ENCODE measurements at regions not wholly inside any gene's neighbourhood (a gene's known extent, or its start where the extent isn't known, plus 50 kb on each side); places are given as distances from the start of the nearest gene placed in this dataset.

DNA sequence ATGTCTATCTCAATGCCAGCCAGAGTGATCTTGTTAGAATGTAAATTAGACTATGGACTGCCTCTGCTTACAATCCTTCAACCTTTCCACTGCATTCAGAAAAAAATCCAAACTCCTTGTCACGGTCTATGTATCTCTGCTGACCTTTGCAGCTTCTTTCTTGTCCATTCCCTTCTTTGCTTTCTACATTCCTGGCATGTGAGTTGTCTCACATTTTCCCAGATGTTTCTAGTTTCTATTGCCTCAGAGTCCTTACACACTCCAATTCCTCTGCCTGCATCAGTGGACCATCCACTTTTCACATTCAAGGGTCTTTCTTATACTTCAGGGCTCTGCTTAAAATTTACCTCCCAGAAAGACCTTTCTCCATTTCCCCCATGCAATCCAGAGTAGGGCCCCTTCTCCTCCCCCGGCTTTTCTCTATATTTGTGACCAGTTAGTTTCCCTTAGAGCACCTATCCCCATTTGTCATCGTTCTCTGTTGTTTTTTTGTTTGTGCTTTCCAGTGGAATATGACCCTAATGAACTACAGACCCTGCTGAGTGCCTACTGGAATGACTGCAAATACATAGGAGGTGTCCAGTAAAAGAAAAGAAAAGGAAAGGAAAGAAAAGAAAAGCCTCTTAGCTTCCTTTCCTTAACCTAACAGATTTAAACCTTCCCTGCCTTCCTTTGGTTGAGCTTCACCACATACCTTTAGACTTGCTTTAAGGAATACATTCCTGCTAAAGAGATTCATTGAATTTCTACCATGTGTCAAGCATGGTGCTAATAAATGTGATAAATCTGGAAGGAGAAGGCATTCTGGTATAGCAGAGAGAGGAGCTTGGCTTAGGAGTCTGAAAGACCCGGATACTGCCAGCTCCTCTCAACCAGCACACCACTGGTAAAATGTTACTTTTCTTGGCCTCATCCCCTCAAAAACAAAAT is 102.0 kb downstream of the DIRAS3 start:
- DNase-seq (ENCODE audit: low read depth, low spot score), result no peak

DNA sequence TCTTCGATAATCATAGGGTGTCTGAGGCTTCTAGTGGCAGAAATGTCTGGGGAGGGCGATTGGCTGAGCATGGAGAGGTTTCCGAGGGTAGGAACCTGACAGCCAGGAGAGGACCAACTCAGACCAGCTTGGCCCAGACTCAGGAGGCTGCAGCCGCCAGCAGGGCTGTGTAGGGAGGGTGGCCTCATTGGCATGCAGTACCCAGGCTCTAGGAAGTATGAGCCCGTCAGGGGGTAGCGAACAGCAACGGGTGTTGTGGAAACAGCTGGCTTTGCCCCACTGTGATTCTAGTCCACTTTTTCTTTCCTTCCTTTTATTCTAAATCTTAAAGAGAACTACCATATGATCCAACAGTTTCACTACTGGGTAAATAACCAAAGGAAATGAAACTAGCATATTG is 103.3 kb downstream of the DIRAS3 start:
- DNase-seq (ENCODE audit: low read depth, low spot score), result no peak

DNA sequence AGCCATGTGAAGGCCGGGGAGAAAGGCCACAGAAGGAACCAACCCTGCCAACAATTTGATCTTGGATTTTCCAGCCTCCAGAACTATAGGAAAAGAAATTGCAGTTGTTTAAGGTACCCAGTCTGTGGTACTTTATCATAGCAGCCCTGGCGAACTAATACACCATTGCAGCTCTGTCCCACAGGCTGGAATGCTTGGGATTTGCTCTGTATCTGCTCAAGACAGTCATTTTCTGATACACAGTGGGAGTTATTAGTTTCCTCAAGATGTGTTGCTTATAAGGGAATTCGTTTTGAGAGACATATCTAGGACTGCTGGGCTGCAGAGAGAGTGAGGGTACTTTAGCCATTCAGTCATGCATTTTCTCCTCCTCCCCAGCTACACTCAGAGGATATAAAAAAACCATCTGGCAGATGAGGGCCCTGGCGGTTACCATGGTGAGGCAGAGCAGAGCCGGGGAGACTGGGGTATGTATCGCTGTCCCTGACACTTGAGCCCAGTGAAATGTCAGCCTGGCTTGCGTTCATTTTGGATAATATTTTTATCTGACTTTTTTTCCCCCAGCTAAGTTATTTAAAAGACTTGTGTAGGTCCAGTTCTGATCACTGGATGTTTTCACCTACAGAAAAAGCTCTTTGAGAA is 104.6 kb downstream of the DIRAS3 start:
- no peak for DNase-seq (ENCODE audit: low read depth, low spot score)

DNA sequence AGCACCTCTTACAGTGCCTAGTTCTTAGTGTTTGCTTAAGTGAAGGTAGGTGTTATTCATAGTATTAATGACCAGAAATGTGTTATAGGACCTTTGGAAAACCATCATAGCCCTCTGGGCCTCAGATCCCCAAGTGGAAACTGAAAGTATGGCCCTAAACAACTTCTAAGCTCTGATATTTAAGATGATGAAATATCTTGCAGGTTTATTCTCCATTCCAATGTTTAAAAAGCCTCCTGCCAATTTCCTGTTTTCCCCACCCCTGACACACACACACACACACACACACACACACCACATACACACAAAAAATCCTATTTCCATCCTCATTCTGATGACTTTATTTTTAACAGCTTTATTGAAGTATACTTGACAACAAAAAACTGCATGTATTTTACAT is 108.2 kb downstream of the DIRAS3 start:
- DNase-seq (ENCODE audit: low read depth, low spot score), result no peak

DNA sequence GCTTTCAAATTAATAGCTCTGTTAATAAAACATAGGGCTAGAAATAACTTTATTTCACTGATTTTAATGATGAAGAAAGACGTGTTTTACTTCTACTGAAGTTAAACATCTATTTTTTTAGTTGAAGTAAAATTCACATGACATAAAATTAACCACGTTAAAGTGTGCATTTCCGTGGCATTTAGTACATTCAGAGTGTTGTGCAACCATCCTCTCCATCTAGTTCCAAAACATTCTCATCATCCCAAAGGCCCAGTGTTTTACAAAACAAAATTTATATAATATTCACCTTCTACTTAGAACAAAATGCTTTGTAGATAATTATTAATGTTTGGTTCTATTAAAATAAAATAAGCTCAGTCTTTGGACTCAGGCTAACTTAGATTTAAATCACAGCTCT is 108.5 kb upstream of the GNG12 start:
- DNase-seq (ENCODE audit: low read depth, low spot score), result no peak

DNA sequence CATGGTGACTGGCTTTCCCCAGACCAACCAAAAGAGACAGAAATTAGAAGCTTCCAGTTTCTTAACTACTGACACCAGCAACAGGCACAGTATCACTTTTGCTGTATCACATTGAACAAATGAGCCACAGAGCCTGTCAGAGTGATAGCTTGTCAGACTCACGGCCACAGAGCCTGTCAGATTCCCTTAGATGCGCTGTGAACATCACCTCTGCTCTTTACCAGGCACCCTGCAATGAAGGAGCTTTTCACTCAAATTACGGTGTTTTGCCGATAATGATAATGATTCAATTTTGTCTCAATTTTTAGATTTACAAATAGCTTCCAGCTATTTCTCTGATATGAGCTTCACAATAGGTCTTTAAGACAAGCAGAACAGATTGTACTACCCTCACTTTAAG is 107.9 kb upstream of the GNG12 start:
- DNase-seq (ENCODE audit: low read depth, low spot score), result no peak

DNA sequence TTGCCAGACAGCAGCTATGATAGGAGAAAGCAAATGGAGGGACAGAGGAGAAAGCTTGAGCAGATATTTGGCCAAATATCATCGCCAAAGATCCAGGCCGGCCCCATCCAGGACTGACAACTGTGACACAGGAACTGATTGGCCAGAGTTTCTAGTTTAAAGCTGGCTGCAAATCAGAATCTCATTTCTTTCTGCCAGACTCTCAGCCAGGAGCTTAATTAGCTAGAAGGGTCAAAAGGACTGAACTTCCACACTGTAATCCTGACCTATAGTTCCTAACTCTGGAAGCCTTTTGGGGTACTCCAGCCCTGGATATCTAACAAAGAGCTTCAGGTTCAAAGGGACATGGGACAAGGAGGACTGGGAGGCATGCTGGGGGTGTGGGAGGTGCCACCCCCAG is 106.7 kb upstream of the GNG12 start:
- DNase-seq (ENCODE audit: low read depth, low spot score), result no peak

DNA sequence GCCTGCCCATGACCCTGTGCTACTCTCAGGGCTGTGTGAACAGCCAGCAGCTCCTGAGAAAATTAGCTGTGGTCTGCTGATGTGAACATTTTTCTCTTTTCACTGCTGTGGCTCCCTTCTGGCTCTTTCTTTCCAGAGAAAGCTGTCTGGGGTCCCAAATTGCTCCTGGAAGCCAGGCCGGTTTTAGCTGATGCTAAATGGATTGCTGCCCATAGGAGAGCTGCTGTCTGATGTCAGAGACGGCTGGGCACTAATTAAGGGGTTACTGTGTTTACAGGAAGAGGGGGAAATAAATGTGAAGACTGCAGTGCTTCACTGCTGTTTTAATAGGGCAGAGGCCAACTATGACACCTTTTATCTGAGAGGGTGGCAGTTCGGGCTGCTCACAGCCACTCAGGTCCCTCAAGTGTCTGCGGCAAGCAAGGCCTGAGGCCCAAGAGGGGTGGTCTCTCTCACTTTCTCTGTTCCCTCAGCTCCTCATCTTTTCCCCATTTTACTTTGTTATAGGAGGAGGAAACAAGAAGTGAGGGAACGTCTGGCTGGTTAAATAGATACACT is 106.0 kb upstream of the GNG12 start:
- DNase-seq (ENCODE audit: low read depth, low spot score), result no peak

DNA sequence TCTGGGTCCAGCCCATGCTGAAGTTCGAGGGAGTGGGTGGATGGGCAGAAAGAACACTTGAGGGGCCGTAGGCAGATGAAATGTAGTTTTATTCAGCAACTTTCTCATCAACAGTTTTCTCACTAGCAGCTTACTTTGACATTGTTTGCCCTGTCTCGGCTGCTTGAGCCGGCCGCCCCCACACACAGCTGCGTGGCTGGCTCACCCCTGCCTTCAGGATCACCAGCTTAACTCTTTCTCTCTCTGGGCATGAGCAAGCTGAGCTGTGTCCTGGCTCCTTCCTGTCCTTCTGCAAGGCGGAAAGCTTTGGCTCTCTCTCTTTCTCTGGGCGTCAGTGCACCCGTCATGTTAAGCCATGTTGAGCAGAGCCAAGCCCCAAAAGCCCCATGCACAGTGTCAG is 104.4 kb upstream of the GNG12 start:
- no peak for DNase-seq (ENCODE audit: low read depth, low spot score)

DNA sequence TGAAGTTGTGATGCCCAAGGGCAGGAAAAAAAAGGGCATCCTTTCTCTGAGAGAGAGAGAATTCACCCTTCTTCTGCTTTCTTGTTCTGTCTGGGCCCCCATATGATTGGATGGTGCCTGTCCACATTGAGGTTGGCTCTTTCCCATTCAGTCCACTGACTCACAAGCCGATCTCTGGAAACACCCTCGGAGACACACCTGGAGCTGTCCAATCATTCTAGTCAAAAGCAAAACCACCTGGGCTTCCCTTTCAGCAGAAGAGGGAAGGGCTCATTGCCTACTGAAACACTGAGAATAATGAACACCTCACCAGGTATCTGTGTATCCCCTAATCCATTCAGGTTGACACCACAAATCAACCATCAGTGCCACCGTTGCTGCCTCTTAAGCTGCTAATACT is 103.7 kb upstream of the GNG12 start:
- no peak for DNase-seq (ENCODE audit: low read depth, low spot score)

DNA sequence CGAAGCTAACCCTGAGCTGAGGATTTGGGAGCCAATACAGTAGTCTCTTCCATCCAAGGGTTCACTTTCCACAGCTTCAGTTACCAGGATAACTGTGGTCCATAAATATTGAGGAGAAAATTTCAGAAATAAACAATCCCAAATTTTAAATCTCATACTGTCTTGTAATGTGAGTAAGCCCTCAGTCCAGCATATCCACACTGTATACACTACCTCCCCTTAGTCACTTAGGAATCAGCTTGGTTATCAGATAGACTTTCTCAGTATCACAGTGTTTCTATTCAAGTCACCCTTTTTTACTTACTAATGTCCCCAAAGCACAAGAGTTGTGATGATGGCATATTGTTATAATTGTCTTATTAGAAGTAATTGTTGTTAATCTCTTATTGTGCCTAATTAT is 102.3 kb upstream of the GNG12 start:
- DNase-seq (ENCODE audit: low read depth, low spot score), result no peak

DNA sequence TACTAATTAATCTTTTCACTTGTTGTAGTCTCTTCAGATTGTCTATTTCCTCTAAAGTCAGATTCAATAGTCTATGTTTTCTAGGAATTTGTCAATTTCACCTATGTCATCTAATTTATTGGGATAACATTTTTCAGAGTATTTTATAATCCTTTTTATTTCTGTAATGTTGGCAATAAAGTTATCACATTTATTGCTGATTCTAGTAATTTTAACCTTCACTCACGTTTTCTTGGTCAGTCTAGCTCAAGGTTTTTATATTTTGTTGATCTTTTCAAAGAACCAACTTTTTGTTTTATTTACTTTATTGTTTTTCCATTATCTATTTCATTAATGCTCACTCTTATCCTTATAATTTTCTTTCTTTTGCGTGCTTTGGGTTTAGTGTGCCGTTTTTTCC is 97.9 kb upstream of the GNG12 start:
- DNase-seq (ENCODE audit: low read depth, low spot score), result no peak

DNA sequence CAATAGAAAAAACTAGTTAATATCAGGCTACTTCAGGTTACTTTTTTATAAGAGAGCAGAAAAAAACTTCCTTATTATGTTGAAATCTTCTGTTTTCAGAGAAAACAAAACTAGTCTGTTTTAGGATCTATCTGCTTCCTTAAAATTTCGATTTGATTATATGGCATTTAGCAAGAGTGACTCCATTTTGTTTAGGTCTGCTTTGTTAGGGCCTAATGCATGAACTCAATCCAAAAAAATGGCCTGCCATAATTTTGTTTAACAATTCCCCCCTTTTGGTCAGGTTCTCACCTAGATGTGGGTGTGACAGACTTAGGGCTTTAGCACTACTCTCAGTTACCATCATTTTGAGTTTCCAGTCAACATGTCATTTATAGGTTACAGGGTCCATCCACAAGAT is 89.8 kb upstream of the GNG12 start:
- no peak for DNase-seq (ENCODE audit: low read depth, low spot score)

DNA sequence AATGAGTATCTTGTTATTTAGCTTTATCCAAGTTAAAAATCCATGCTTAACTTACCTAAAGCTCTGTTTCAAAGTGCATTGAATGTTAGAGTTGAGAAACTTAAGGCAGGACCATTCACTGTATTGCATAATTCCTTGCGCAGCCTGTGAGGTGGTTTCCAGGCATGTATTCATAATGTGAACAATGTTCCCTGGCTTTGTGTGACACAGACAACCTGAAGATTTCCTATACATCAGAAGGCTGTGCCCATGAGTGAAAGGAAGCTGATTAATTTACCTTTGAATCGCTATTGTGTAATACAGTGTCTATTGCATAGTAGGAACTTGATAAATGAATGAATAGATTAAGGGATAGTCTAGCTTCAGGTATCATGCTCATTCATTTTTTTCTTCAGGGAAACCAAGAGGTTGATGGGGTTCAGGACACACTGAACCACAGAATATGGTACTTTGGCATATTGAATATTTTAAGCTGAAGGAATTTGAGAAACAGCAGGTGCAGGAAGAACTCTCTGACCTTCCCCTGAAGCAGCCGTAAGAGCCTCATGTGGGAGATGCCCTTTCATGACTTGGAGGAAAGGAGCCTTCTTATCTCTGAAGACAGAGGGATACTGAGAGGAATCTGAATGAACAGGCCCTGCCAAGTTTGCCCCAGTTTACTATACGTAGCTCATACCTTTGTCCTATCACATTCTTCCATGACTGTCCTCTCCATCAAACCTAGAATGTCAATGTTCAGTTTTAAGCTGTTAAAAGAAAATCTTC is 88.6 kb upstream of the GNG12 start:
- no peak for DNase-seq (ENCODE audit: low read depth, low spot score)

DNA sequence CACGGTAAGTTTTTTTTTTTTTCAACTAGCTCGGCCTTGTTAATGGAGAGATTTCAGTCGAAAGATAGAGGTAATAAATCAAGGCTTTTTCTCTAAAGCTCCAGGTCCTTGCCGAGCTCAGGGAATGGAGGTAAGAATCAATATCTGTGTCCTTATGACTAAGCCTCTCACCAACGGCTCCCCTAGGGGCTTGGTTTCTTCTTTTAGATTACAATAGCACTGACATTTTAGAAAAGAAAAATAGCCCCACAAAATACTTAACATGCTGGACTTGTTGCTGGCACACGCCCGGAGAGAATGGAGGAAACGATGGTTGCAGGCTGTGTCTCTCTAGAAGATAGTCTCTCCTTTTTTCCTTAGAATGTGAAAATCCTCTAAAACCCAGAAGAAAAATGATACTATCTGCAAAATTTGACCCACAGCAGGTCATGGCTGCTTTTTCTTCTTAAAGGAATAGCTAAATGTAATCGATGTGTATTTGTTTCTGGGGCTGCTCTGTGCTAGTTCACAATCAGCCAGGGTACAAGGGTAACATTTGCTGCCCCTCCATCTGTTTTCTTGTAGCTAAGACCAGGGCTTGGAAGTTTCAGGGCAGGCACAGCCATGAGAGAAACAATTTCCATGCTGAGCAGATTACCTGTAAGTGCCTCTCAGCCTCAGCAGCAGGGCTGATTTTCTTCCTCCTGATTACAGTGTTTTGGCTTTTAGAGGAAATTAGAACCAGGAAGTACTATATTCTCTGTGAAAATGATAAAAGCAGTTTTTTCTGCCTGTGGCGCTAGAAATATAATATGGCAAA is 86.2 kb upstream of the GNG12 start:
- no peak for DNase-seq (ENCODE audit: low read depth, low spot score)

DNA sequence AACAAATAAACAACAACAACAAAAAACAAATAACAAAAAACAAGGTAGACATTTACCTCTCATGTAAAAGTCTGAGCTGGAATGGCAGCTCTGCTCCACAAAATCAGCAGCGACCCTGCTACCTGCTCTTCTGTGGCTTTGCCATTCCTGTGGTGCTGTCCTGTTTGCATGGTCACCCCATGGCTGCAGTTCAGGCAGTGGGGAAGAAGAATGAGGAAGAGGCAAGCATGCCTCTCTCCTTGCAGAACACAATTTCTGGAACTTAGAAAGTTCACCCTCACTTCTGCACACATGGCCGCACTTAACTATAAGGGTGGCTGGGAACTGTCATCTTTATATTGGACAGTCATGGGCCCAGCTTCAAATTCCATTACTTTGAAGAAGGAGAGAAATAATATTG is 84.8 kb upstream of the GNG12 start:
- DNase-seq (ENCODE audit: low read depth, low spot score), result no peak

DNA sequence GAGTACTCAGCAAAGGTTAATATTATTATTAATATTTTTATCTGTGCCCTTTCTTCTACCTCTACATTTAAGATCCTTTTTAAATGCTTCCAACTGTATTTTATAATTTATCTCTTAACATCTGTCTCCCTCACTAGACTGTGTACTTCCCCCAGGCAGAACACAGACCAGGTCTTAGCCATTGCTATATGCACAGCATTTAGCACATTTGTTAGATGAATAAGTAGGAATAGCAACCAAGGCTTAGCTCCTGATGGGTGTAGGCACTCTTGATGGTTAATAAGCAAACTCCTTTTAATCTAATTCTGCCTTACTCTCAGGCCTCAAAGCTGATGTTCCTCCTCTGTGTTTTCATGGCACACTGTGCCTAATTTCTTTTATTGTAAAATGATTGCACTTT is 83.7 kb upstream of the GNG12 start:
- no peak for DNase-seq (ENCODE audit: low read depth, low spot score)

DNA sequence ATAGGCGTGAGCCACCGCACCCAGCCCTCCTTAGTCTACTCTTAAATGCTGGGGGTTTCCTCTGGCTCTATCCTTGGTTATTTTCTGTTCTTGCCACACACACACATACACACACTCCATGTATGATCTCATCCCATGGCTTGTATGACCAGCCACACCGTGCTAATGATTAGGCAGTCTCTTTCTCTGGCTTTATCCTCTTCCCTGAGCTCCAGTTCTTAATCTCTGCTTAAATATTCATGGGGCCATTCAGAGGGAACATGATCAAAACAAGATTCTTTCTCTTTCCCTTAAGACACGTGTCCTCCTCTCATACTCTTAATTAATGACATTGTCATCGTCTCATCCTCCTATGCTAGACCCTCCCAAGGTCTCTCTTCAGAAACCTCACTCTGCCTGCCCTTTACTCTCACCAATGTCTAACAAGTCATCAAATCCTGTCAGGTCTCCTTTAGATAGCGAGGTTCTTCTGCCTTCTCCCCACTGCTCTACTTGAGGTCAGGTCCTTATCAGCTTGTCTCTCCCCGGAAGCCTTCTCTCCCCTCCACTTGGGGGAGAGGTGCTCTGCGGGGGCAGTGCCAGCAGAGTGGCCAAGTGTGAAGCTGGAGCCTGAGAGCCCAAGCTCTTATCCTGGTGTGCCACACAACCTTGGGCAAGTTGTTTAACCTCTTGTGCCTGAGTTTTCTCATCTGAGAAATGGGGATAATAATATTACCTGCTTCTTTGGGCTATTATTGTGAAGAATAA is 83.0 kb upstream of the GNG12 start:
- no peak for DNase-seq (ENCODE audit: low read depth, low spot score)

DNA sequence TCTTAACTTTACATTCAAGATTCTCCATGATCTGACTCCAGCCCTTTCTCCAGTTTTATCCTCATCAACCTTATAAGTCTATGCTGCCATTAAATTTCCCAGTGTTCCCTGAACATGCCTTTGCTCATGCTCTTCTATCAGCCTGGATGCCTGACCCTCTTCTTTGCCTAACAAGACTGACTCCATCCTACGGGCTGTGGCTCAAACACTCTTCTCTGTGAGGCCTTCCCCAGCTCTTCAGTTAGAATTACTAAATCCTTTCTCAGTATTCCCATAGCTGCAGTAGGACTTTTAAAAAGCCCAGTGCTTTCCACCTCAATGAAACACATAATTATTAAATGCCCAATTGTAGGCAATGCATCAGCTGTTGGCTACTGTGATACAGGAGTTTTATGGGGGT is 76.5 kb upstream of the GNG12 start:
- DNase-seq (ENCODE audit: low read depth, low spot score), result no peak

DNA sequence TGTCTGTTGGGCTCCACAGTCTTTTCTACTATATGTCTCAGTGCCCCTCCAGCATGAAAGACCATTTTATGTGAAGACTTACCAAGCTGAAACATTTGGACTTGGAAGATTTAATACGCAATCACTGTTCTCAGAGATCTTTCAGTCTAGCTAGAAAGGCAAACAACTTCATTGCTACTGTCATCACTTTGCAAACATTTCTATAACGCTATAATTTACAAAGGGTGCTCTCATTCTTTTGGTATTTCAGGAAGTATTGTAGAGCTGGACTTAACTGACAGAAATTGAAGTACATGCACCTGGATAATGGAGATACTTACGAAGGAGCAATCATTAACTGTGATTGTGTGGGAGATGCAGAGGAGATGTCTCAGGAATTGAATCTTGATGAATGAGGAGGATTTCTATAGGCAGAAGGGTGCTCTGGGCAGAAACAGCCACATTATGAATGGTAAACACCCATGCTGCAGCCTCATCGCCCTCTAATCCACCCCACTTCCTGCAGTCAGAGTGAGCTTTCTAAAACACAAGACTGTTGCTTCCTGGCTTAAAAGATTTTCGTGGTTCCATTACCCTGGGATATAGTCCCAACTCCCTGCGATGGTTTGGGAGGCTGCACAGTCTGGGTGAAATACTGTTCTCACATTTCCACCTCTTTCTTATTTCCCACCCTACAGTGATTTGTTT is 75.1 kb upstream of the GNG12 start:
- DNase-seq (ENCODE audit: low read depth, low spot score), result no peak

All from smooth muscle cell of the brain vasculature (primary cell).